OCI-LY3 (cell line): ENCODE measurements at regions not wholly inside any gene's neighbourhood (a gene's known extent, or its start where the extent isn't known, plus 50 kb on each side); places are given as distances from the start of the nearest gene placed in this dataset.

ENCODE experiments used
- H2AFZ ChIP-seq: fragments of 200-600, 300-600 bp; shearing (Covaris generic); 2 replicates; pipeline ENCODE4 v1.6.0; 2014; ENCODE audit warnings: antibody characterized with exemption, low read depth, low read length
- H3K27ac ChIP-seq: fragments of 200-600, 300-600 bp; sonication (generic); 2 replicates; pipeline ENCODE4 v1.5.1; 2014; ENCODE audit warnings: mild to moderate bottlenecking, low read length, moderate library complexity, mixed read lengths
- H3K27me3 ChIP-seq: fragments of 200-600, 300-600 bp; sonication (generic); 2 replicates; pipeline ENCODE4 v1.6.1; 2014; ENCODE audit warnings: low read depth, low read length, mixed read lengths
- H3K36me3 ChIP-seq: fragments of 200-600, 300-600 bp; sonication (generic); replicated peaks from 2 replicates; pipeline ENCODE3; 2014; ENCODE audit warnings: low read depth, low read length, mixed read lengths
- H3K4me1 ChIP-seq: fragments of 300-600, 200-600 bp; sonication (generic); 2 replicates; pipeline ENCODE4 v1.6.1; 2014; ENCODE audit warnings: low read length, mixed read lengths
- H3K4me2 ChIP-seq: fragments of 200-600, 300-600 bp; sonication (generic); 2 replicates; pipeline ENCODE4 v1.6.1; 2014; ENCODE audit warnings: low read length, mixed read lengths
- H3K4me3 ChIP-seq: fragments of 300-600, 200-600 bp; sonication (generic); 2 replicates; pipeline ENCODE4 v1.5.1; 2014; ENCODE audit warnings: antibody characterized with exemption, mild to moderate bottlenecking, low read length, moderate library complexity
- H3K79me2 ChIP-seq: fragments of 300-600, 200-600 bp; shearing (Covaris generic); 2 replicates; pipeline ENCODE4 v1.6.1; 2014; ENCODE audit warnings: mild to moderate bottlenecking, low read length, mixed read lengths
- H3K9ac ChIP-seq: fragments of 300-600, 200-600 bp; shearing (Covaris generic); 2 replicates; pipeline ENCODE4 v1.6.0; 2014; ENCODE audit warnings: mild to moderate bottlenecking, low read length, moderate library complexity
- H3K9me3 ChIP-seq: fragments of 200-600, 300-600 bp; shearing (Covaris generic); 2 replicates; pipeline ENCODE4 v1.6.1; 2014; ENCODE audit warnings: low read length, mixed read lengths; ENCODE audit not compliant: insufficient read depth
- H4K20me1 ChIP-seq: fragments of 200-600, 300-600 bp; sonication (generic); 2 replicates; pipeline ENCODE4 v1.6.1; 2016; ENCODE audit warnings: low read length, mixed read lengths; ENCODE audit not compliant: insufficient read depth
- CTCF ChIP-seq: fragments of 200-600, 300-600 bp; sonication (generic); IDR thresholded peaks from 2 replicates; pipeline ENCODE4 v1.5.1; 2014; ENCODE audit warnings: antibody characterized with exemption, low read length, low read depth
- EZH2phosphoT487 ChIP-seq: fragments of 200-600 bp; shearing (Covaris generic); IDR thresholded peaks from 2 replicates; pipeline ENCODE4 v1.6.1; 2018; ENCODE audit warnings: antibody characterized with exemption, mixed run types, low read depth

DNA sequence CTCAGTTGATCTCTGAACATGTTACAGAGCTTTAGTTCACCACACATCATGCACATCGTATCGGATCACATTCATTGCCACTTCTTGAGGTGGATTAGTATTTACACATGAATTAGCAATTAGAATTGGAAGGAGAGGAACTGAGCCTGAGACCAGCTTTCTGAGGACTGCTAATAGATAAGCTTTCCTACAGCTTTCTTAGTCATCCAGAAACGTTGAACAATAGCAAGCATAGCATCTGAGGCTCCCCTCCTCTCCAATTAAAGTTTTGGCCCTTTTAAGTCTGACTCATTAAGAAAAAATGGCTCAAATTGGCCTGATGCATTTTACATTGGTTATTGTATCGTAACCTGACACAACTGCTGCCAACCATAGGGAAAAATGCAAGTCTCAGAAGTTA is 1130.4 kb downstream of the CDH8 start:
- H3K9me3 ChIP-seq: no peaks in the 10 kb centered on the region
- H3K27ac ChIP-seq: no peak overlapping the region
- H3K4me2 ChIP-seq: no peak overlapping the region
- H3K27me3 ChIP-seq: no peaks in the 10 kb centered on the region
- no peaks in the 10 kb centered on the region for H3K36me3 ChIP-seq
- TF ChIP-seq EZH2phosphoT487 (no peak), CTCF (no peak)
- no peak overlapping the region for H2AFZ ChIP-seq
- H3K4me1 ChIP-seq: no peaks in the 10 kb centered on the region
- H3K79me2 ChIP-seq: no peaks in the 10 kb centered on the region
- no peaks in the 10 kb centered on the region for H4K20me1 ChIP-seq
- H3K9ac ChIP-seq: no peak overlapping the region
- no peak overlapping the region for H3K4me3 ChIP-seq

GRCh38 chr16:60902114-60902513 is 1134.1 kb downstream of the CDH8 start:
- Histone ChIP-seq H3K27ac (no peak overlapping the region), H3K9me3 (no peaks in the 10 kb centered on the region)

GRCh38 chr16:60882816-60883215 is 1153.4 kb downstream of the CDH8 start:
- no peak overlapping the region for H3K4me3 ChIP-seq
- H3K36me3 ChIP-seq: no peaks in the 10 kb centered on the region
- H3K4me2 ChIP-seq: no peak overlapping the region
- H4K20me1 ChIP-seq: no peaks in the 10 kb centered on the region
- H3K9ac ChIP-seq: no peak overlapping the region
- no peaks in the 10 kb centered on the region for H3K9me3 ChIP-seq
- no peak overlapping the region for H3K27ac ChIP-seq
- H3K27me3 ChIP-seq: no peaks in the 10 kb centered on the region
- H3K4me1 ChIP-seq: no peaks in the 10 kb centered on the region
- H2AFZ ChIP-seq: no peak overlapping the region
- TF ChIP-seq CTCF (no peak), EZH2phosphoT487 (no peak)
- no peaks in the 10 kb centered on the region for H3K79me2 ChIP-seq

More at GRCh38 chr16:60902114-60902513, 1134.1 kb downstream of the CDH8 start:
- no peaks in the 10 kb centered on the region for H3K79me2 ChIP-seq
- no peak overlapping the region for H2AFZ ChIP-seq
- no peak for TF ChIP-seq CTCF
- TF ChIP-seq EZH2phosphoT487: no peak
- no peak overlapping the region for H3K9ac ChIP-seq
- no peak overlapping the region for H3K4me2 ChIP-seq
- no peaks in the 10 kb centered on the region for H4K20me1 ChIP-seq
- no peaks in the 10 kb centered on the region for H3K27me3 ChIP-seq
- no peak overlapping the region for H3K4me3 ChIP-seq
- H3K4me1 ChIP-seq: no peaks in the 10 kb centered on the region
- H3K36me3 ChIP-seq: no peaks in the 10 kb centered on the region

DNA sequence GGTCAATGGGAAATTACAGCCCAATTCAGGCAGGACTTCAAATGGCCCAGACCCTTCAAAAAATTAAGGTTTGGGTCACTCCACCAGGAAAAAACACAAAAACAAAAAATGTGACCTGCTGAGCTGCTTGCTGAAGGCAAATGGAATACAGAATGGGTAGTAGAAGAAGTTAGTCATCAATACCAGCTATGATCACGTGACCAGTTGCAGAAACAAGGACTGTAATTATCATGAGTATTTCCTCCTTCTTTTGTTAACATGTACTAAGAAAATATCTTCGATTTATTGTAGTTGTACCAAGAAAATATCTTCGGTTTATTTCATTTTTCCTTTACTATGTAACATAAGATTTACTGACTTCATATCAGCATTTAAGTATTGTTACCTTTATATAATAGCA is 1183.6 kb downstream of the CDH8 start:
- H3K4me2 ChIP-seq: no peak overlapping the region
- no peak overlapping the region for H3K9ac ChIP-seq
- no peaks in the 10 kb centered on the region for H3K9me3 ChIP-seq
- H4K20me1 ChIP-seq: no peaks in the 10 kb centered on the region
- TF ChIP-seq CTCF (no peak), EZH2phosphoT487 (no peak)
- no peaks in the 10 kb centered on the region for H3K27me3 ChIP-seq
- H3K4me1 ChIP-seq: no peaks in the 10 kb centered on the region
- H3K4me3 ChIP-seq: no peak overlapping the region
- H2AFZ ChIP-seq: no peak overlapping the region
- H3K36me3 ChIP-seq: no peaks in the 10 kb centered on the region
- H3K79me2 ChIP-seq: no peaks in the 10 kb centered on the region
- no peak overlapping the region for H3K27ac ChIP-seq
